ENCODE measurements at regions not wholly inside any gene's neighbourhood (a gene's known extent, or its start where the extent isn't known, plus 50 kb on each side); places are given as distances from the start of the nearest gene placed in this dataset.

GRCh38 chr2:139170406-139170805 is 390.2 kb upstream of the NXPH2 start:
- in situ Hi-C loops (cut with HindIII; ENCODE audit: low pct_unique_long_range_greater_than_20kb, low sequenced_read_pairs): no loop called here
- Histone ChIP-seq H3K4me1 (ENCODE audit: control insufficient read depth, insufficient read depth, low read length) (no peaks in the 10 kb centered on the region), H3K9me3 (ENCODE audit: control insufficient read depth, insufficient read depth, low read depth, low read length) (no peaks in the 10 kb centered on the region), H3K4me3 (ENCODE audit: low read depth in 2 of 2, low read length in 2 of 2) (no peak overlapping the region), H3K27ac (ENCODE audit: low read length) (no peak overlapping the region), H3K27me3 (ENCODE audit: control insufficient read depth, insufficient read depth, low read length) (no peaks in the 10 kb centered on the region), H3K36me3 (ENCODE audit: control insufficient read depth, insufficient read depth, low read length) (no peaks in the 10 kb centered on the region)
- DNase-seq (ENCODE audit: low read depth, low spot score) (no peak), ATAC-seq (no peak)
- POLR2A ChIA-PET: no interaction called here
- BruUV-seq (replicated peaks): no TSS peak
- intact Hi-C loops (cut with micrococcal nuclease; ENCODE audit: unreplicated experiment): no loop called here
- CTCF ChIA-PET: no interaction called here
- no peak for TF ChIP-seq POLR2AphosphoS5 (IDR thresholded peaks at IDR 0.05; ENCODE audit: low read depth, low read length)

- Histone ChIP-seq H3K9me3 (ENCODE audit: control insufficient read depth, insufficient read depth, low read depth, low read length) (no peaks in the 10 kb centered on the region), H3K36me3 (ENCODE audit: control insufficient read depth, insufficient read depth, low read length) (no peaks in the 10 kb centered on the region), H3K27ac (ENCODE audit: low read length) (no peak overlapping the region), H3K4me1 (ENCODE audit: control insufficient read depth, insufficient read depth, low read length) (no peaks in the 10 kb centered on the region), H3K4me3 (ENCODE audit: low read depth in 2 of 2, low read length in 2 of 2) (no peak overlapping the region), H3K27me3 (ENCODE audit: control insufficient read depth, insufficient read depth, low read length) (no peaks in the 10 kb centered on the region)
- ChIA-PET POLR2A (no interaction called here), CTCF (no interaction called here)
- intact Hi-C loops (cut with micrococcal nuclease; ENCODE audit: unreplicated experiment): no loop called here
- ATAC-seq: no peak
- no peak for DNase-seq (ENCODE audit: low read depth, low spot score)
- no TSS peak for BruUV-seq (replicated peaks)
- in situ Hi-C loops (cut with HindIII; ENCODE audit: low pct_unique_long_range_greater_than_20kb, low sequenced_read_pairs): no loop called here
- TF ChIP-seq REST (IDR thresholded peaks at IDR 0.05; ENCODE audit: insufficient read depth in 1 of 2, low read depth in 2 of 2, low read length in 1 of 2) (no peak), POLR2AphosphoS5 (IDR thresholded peaks at IDR 0.05; ENCODE audit: low read depth, low read length) (no peak), SIN3A (IDR thresholded peaks at IDR 0.05; ENCODE audit: borderline replicate concordance, insufficient read depth, low read depth, low read length) (no peak), TCF7L2 (IDR thresholded peaks at IDR 0.05; ENCODE audit: low read depth, low read length) (no peak)
- TF ChIP-seq, protein P1, sequence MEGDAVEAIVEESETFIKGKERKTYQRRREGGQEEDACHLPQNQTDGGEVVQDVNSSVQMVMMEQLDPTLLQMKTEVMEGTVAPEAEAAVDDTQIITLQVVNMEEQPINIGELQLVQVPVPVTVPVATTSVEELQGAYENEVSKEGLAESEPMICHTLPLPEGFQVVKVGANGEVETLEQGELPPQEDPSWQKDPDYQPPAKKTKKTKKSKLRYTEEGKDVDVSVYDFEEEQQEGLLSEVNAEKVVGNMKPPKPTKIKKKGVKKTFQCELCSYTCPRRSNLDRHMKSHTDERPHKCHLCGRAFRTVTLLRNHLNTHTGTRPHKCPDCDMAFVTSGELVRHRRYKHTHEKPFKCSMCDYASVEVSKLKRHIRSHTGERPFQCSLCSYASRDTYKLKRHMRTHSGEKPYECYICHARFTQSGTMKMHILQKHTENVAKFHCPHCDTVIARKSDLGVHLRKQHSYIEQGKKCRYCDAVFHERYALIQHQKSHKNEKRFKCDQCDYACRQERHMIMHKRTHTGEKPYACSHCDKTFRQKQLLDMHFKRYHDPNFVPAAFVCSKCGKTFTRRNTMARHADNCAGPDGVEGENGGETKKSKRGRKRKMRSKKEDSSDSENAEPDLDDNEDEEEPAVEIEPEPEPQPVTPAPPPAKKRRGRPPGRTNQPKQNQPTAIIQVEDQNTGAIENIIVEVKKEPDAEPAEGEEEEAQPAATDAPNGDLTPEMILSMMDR (IDR thresholded peaks at IDR 0.05): no peak
These were observed 385.4 kb upstream of the NXPH2 start for GRCh38 chr2:139165601-139166000.

DNA sequence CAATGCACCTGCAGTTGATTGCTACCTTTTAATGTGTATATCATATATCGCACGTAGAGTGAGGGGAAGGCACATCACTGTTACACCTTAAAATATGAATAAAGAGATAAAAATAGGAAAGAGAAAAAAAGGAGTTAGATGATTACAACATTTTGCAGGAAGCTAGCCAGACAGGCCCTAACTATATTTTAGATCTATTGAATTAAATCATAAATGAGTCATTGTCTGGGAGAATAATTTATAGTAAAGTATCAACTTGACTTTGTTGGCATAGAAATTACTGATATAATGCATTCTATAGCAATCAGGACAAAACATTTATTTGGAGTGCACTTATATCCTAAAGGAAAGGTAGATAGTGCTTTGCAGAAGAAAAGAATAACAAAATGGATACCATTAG is 384.9 kb upstream of the NXPH2 start:
- POLR2A ChIA-PET: no interaction called here
- TF ChIP-seq, protein P1 (IDR thresholded peaks at IDR 0.05): no peak
- no peak for TF ChIP-seq REST (IDR thresholded peaks at IDR 0.05; ENCODE audit: insufficient read depth in 1 of 2, low read depth in 2 of 2, low read length in 1 of 2)
- TF ChIP-seq TCF7L2 (IDR thresholded peaks at IDR 0.05; ENCODE audit: low read depth, low read length): no peak
- no peak for TF ChIP-seq POLR2AphosphoS5 (IDR thresholded peaks at IDR 0.05; ENCODE audit: low read depth, low read length)
- TF ChIP-seq SIN3A (IDR thresholded peaks at IDR 0.05; ENCODE audit: borderline replicate concordance, insufficient read depth, low read depth, low read length): no peak
- no peak overlapping the region for H3K4me3 ChIP-seq (ENCODE audit: low read depth in 2 of 2, low read length in 2 of 2)
- CTCF ChIA-PET: no interaction called here
- no peaks in the 10 kb centered on the region for H3K36me3 ChIP-seq (ENCODE audit: control insufficient read depth, insufficient read depth, low read length)
- H3K9me3 ChIP-seq (ENCODE audit: control insufficient read depth, insufficient read depth, low read depth, low read length): no peaks in the 10 kb centered on the region
- no peak for DNase-seq (ENCODE audit: low read depth, low spot score)
- no peaks in the 10 kb centered on the region for H3K4me1 ChIP-seq (ENCODE audit: control insufficient read depth, insufficient read depth, low read length)
- in situ Hi-C loops (cut with HindIII; ENCODE audit: low pct_unique_long_range_greater_than_20kb, low sequenced_read_pairs): no loop called here
- intact Hi-C loops (cut with micrococcal nuclease; ENCODE audit: unreplicated experiment): no loop called here
- ATAC-seq: no peak
- no peaks in the 10 kb centered on the region for H3K27me3 ChIP-seq (ENCODE audit: control insufficient read depth, insufficient read depth, low read length)
- no TSS peak for BruUV-seq (replicated peaks)
- H3K27ac ChIP-seq (ENCODE audit: low read length): no peak overlapping the region
